GM21367 (cell line): ENCODE measurements at regions not wholly inside any gene's neighbourhood (a gene's known extent, or its start where the extent isn't known, plus 50 kb on each side); places are given as distances from the start of the nearest gene placed in this dataset.

ENCODE experiments used
- ATAC-seq: cut with Tn5 transposase; IDR thresholded peaks from one replicate; pipeline ENCODE4 v1.9.1; 2021; ENCODE audit not compliant: unreplicated experiment

DNA sequence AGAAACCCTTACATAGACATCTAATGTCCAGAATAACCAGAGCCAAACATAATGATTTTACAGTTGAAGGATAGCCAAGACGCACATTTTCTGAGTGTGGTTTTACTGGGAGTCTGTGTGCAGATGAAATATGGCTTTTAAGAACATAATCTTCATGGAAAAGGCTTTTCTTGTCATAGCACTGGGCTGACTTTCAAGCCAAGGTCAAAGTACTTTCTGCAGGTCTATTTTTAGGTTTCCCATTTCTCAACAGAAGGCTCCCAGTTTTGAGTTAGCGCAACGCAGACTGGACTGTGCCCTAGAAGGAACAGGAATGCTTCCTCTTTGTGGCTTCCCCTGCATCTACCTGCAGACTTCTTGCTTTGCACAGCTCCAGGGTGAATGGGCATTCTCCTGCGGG lies 92.3 kb upstream of the UPP2 start:
- ATAC-seq: no peak

DNA sequence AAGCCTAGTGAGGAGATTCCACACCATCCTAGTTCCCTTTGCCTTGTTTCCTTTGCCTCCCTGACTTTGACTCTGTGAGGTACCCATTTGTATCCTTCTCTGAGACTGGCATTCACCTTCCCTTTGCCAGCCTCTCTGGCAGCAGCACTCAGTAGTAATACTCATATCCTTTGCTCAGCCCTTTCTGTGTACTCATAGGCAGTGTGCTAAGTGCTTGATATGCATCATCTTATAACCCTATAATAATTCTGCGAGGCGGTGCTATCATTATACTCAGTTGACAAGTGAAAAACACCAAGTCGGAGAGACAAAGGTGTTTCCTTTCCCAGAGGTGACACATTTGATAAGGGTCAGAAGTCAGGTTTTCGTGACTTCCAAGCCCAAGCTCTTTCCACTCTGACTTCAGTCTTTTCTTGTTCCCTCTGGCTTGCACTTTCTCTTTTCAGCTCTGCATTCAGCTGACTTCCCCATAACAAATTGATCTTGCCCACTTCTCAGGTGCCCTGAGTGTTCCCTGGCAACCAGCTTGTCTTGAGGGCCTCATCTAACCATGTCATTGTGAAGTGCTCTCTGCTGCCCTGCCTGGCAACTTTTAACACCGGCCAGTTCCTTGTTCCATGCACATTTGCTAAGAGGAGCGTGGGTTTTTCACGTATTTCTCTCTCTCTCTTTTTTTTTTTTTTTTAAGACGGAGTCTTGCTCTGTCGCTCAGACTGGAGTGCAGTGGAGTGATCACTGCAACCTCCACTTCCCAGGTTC lies 94.5 kb upstream of the UPP2 start:
- ATAC-seq: no peak

DNA sequence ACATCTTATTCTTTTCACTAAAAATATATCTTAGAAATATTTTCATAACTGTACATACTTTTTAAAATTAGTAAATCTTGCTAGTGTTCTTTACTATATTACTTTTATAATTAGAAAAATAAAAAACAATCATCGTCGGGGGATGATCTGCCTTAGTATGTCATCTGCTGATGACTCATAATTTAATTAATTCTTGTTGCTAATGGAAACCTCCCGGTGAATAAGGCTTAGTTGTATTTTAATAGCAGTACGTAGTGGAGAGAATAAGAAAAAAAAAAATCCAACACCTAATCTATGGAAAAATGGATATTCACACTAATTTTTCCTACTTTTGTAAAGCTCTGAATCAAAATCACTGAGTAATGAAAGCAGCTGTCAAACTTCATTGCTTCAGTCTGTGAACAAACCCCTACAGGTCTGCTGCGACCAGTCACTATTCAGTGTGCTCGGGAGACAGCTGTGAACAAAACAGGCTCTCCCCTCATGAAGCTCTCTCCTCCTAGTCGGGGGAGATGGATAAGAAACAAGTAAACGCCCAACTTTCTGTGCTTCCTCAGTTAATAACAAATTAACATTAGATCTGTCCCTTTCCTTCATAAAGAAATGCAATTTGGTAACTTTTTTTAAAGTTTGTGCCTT lies 97.4 kb upstream of the UPP2 start:
- no peak for ATAC-seq

DNA sequence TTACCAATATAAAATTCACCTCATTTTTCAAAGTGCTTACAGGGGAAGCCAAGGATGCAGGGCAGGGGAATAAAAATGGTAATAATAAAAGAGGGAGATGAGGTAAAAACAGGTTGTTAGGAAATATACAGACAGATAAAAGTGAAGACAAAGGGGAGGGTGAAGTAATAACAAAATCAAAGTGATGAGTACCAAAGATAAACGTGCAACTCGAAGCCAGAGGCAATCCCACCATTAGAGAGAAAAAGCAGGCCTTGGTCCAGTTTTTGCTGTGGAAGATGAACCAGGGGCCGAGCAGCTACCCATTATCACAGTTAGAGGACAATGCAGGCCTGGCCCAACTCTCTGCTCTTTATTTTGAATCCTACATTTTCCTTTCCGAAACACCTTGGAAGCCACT lies 99.6 kb upstream of the UPP2 start:
- ATAC-seq: no peak

DNA sequence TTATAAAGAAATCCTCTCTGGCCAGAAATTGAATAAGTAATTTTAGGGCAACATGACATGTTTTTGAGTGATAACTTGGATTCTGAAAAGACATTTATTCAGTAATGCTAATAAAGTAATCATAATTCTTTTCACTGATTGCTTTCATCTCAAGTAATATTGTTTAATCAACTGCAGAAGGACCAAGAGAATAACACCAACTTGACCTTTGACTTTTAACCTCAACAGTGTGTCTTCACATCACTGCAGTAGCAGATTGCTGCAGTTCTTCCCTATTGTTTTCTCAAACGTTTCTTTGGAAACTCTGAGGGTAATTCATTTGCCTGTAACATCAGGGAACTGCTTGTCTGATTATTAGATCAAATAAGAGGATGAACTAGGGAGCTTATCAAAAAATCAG lies 104.9 kb upstream of the UPP2 start:
- no peak for ATAC-seq

DNA sequence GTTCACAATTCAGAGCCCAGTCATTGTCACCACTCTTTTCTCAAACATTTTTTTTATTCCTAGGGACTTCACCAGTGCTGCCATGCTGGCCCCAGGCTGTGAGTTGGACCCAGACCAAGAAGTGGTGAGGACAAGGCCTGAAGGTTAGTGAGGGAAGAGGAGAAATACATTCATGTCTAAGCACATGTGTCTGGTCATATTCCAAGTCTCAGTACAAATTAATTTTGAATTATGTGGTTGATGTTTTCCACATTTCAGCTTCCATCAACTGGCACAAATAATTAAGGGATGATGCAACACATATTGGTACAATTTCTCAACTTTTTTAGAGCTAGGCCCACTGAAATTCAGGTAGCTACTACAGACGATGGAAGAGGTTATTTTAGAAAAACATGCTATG lies 106.6 kb upstream of the UPP2 start:
- ATAC-seq: no peak

DNA sequence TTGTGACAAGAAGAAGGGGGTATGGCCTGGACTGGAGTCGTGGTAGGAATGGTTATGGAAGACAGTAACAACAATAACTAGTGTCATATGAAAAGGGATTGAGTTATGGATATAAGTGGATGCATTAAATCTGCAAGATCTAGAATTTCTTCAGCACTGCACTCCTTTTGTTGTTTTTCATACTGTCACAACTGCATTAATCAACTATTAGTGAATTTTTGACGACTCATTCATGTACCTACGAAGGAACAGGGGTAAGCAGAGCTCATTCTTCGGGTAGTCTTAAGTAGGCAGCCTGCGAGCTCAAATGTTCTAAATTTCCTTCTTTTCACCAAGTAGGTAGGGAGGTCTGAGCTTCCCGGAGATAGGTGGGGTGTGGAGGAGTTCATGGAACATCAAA lies 109.7 kb upstream of the UPP2 start:
- no peak for ATAC-seq

DNA sequence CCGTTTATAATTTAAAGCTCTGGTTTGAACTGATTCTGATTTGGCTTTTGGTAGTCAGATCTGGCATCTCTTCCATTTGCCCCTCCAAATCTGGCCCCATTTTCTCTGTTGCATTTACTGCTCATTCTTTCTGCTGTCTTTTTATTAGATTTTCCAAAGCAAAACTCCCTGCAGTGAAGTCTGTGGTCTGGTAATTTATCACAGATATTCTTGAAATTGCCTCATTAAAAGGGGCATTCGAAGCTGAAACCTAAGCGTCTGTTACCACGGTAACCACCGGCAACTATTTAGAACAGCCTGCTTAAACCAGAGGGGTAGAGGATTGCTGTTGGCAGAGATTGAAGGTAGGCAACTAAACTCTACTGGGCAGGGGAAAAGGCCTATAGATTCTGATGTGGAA lies 111.5 kb upstream of the UPP2 start:
- no peak for ATAC-seq

DNA sequence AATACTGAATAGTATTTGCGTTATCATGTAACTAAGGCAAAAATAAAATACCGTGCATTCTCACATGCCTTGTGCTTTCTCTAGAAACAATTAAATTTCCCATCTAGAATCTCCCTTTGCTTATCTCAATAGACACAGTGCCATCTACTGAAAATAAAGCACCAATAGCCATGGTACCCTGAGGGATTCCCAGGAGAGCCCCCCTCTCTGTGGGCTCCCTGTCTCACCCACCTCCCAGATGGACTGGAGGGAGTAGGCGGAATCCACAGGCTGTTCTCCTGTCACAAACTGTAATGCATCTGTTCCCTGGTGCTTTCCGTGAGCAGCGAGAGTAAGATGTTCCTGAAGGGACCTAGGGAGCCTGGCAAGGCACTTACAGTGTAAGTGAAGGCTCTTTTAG lies 112.4 kb upstream of the UPP2 start:
- no peak for ATAC-seq

DNA sequence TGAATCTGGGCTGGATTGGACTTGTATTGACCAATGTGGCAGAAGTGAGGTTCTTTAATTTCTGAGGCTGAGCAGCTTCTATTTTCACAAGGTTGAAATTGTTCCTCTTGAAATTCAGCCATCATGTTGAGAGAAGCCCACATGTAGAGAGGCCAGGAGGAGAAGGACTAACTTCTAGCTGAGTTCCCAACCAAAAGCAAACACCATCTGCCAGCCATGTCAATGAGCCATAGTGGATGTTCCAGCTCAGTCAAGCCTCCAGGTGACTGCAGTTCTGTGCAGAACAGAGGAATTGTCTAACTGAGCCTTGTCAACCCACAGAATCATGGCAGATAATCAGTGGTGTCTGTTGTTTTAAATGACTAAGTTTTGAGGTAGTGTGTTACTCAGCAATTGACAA lies 110.6 kb upstream of the ACVR1 start:
- ATAC-seq: no peak

DNA sequence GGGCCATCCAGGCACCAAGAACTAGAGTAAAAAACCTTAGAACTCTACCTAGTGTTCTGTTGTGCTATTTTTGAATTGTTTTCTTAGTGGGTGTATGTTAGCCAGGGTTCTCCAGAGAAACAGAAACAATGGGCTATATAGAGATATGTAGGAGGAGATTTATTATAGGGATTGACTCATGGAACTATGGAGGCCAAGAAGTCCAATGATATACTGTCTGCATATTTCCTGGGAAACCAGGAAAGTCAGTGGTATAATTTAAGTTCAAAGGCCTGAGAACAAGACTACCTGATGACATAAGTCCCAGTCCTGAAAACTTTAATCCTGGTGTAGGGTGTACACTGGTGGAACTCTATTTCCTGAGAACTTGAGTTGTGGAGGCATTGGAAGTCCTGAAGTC lies 108.7 kb upstream of the ACVR1 start:
- no peak for ATAC-seq

DNA sequence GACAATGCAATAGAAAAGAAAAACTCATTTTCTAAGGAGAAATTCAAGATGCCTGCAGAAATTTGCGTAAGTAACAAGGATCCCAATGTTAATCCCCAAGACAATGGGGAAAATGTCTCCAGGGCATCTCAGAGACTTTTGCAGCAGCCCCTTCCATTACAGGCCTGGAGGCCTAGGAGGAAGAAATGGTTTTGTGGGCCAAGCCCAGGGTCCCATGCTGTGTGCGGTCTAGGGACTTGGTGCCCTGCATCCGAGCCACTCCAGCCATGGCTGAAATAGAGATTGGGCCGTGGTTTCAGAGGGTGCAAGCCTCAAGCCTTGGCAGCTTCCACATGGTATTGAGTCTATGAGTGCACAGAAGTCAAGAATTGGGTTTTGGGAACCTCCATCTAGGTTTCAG lies 103.9 kb upstream of the ACVR1 start:
- ATAC-seq: no peak

DNA sequence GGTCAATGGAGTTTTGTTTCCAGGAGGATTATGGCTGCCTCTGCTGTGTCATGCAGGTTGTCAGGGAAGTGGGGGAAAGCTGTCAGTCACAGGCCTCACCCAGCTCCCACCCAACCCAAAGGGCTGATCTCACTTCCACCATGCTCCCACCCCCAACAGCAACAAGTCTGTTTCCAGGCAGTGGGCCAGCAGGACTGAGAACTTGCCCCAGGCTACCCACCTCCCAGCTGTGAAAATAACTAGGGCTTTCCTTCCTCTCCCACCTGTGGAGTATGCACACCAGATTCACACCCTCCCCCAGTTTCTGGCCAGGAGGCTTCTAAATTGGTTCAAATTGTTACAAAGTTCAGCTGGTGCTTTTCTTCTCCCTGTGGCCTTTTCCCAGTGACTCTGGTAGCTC lies 95.6 kb upstream of the ACVR1 start:
- ATAC-seq: no peak

DNA sequence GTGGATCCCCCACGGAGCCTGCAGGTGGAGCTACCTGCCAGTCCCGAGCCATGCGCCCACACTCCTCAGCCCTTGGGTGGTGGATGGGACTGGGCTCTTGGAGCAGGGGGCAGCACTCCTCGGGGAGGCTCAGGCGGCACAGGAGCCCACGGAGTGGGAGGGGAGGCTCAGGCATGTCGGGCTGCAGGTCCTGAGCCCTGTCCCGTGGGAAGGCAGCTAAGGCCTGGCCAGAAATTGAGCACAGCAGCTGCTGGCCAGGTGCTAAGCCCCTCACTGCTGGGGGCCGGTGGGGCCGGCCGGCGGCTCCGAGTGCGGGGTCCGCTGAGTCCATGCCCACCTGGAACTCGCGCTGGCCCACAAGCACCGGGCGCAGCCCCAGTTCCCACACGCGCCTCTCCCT lies 91.7 kb upstream of the ACVR1 start:
- ATAC-seq: no peak

DNA sequence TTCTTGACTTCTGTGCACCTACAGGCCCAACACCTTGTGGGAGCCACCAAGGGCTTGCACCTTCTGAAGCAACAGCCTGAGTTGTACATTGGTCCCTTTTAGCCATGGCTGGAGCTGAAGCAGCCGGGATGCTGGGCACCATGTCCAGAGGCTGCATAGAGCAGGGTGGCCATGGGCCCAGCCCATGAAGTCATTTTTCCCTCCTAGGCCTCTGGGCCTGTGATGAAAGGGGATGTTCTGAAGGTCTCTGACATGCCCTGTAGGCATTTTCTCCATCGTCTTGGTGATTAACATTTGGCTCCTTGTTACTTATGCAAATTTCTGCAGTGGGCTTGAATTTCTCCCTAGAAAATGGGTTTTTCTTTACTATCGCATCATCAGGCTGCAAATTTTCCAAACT lies 83.1 kb upstream of the ACVR1 start:
- ATAC-seq: no peak

DNA sequence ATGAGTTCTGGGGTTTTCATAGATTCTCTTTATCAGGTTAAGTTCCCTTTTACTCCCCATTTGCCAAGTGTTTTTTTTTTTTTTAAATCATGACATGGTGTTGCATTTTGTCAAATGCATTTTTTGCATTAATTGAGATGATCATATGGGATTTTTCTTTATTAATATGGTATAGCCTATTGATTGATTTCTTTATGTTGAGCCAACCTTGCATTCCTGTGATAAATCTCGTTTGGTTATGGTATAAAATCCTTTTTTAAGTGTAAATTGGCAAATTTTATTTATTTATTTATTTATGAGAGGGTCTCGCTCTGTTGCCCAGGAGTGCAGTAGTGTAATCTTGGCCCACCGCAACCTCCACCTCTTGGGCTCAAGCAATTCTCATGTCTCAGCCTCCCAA lies 81.5 kb upstream of the ACVR1 start:
- ATAC-seq: no peak

DNA sequence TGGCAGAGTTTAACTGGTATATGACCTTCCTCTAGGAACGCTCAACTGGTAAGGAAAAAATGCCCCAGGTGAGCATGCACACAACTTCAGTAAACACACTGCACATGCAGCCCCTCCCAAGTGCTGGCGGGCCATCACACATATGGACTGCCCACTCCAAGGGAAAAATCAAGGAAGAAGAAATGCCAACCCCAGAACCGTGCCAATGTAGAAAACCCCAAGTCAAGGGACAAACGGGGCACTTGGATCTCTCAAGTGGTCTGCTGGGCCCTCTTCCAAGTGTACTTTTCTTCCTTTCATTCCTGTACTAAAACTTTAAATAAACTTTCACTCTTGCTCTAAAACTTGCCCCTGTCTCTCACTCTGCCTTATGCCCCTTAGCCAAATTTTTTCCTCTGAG lies 76.4 kb upstream of the ACVR1 start:
- ATAC-seq: no peak

DNA sequence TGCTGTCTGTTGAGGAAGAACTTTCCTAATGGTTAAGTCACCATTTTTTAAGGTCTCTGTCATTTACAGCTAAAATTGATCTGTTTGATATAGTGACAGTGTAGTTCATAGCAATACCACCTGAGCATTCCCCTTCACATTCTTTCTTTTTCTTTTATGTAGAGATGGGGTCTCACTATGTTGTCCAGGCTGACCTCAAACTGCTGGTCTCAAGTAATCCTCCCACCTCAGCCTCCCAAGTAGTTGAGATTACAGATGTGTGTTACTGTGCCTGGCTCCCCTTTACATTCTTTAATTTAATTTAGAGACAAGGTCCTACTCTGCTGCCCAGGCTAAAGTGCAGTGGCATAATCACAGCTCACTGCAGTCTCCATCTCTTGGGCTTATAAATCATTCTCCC lies 72.7 kb upstream of the ACVR1 start:
- no peak for ATAC-seq

DNA sequence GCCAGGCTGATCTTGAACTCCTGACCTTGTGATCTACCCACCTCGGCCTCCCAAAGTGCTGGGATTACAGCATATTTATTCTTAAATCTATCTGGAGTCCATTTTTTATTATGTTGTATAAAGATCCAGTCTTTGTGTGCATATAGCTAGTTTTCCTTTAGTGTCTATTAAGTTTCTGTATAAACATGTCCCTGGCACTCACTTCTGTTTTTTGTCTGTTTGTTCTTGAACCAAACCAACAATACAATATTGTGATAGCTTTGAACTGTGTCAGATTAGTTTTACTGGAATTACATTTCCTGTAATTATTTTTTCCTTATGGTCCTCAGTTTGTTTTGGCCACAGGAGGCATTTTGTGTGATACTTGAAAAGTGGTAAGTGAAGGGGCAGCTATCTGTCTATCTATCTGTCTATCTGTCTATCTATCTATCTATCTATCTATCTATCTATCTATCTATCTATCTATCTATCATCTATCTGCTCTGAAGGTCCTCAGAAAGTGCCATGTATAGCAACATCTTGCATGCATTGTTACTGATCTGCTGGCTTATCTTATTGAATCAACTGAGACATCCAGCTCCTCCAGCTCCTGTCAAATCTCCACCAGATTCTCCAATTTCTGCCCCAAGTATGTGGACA lies 70.9 kb upstream of the ACVR1 start:
- no peak for ATAC-seq

DNA sequence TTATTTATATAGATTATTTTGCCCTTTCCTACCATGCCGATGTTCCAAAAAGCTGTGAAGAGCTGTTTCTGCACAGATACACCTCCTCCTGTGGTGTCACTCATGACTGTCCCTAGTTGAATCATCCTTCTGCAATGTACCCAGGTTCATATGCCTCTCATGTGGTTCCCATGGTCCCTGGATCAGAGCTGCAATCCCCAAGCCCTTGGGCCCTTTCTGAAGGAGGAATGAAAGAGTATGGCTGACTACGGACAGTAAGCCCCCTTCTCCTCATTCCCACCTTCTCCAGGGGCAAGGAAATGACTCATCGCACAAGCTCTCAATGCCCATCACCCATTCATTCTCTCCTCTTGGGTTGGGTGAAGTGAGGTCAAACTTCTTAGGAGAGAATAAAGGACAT lies 63.9 kb upstream of the ACVR1 start:
- ATAC-seq: no peak

DNA sequence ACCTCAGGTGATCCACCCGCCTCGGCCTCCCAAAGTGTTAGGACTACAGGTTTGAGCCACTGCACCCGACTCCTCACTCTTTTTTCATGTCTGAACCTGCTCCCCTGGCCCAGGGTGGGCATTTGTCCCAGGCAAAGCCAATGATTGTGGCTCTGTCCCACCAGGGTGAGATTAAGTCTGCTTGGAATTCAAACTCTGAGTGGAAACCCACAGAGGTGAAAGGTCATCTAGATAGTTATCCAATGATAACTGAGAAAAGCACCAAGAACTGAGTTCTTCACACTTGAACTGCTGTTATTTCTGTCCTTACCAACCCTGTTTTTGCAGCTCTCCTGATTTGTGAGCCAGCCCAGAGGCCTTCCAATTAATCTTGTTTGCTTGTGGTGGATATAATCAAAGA lies 62.4 kb upstream of the ACVR1 start:
- ATAC-seq: no peak

DNA sequence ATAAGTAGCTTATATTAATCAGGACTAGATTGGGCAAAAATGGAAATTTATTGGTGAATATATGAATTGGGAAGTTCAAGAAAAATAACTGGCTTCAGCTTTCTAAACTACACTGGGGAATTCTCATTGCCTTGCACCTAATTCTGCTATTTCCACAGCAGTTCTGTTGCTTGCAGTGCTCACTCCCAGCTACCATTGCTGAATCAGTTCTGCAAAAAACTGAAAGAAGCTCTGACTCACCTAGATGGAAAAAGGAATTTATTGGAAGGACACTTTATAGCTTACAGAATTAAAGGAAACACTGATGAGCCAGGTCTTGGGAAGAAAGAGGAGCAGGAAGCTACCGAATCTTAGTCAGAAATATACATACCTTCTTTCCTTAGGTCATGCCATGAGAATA lies 60.3 kb upstream of the ACVR1 start:
- ATAC-seq: no peak
